PC-3 (cell line): ENCODE measurements at regions not wholly inside any gene's neighbourhood (a gene's known extent, or its start where the extent isn't known, plus 50 kb on each side); places are given as distances from the start of the nearest gene placed in this dataset.

ENCODE experiments used
- EZH2 ChIP-seq: fragments of 300-600 bp; sonication (generic); IDR thresholded peaks from one replicate; pipeline ENCODE4 v1.6.1; 2017; ENCODE audit warnings: antibody characterized with exemption, mild to moderate bottlenecking, low read length; ENCODE audit not compliant: unreplicated experiment
- TF ChIP-seq, protein P1 (sequence below): fragments of 300-600 bp; sonication (generic); conservative IDR thresholded peaks from 2 replicates; pipeline ENCODE4 v1.5.1; 2017; ENCODE audit warnings: antibody characterized with exemption, low read depth, mild to moderate bottlenecking, low read length

DNA sequence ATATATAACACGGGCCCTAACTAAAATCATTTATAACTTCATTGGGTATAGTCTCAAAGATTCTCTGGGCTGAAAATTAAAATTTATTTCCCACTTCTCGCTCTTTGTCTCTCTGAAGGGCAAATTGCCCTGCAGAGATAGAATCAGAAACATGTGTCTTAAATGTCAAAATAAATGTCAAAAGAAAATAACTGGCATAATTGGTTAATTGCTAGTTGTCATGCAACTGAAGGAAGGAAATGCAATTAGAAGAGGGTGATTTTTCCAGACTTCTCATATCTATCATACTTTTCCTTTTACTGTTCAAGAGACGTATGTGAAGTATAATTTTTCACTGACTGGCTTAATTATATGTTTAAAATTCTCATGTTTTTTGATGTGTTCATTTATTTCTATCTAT lies 80.3 kb upstream of the HMGCLL1 start:
- no peak for TF ChIP-seq EZH2
- TF ChIP-seq, protein P1, sequence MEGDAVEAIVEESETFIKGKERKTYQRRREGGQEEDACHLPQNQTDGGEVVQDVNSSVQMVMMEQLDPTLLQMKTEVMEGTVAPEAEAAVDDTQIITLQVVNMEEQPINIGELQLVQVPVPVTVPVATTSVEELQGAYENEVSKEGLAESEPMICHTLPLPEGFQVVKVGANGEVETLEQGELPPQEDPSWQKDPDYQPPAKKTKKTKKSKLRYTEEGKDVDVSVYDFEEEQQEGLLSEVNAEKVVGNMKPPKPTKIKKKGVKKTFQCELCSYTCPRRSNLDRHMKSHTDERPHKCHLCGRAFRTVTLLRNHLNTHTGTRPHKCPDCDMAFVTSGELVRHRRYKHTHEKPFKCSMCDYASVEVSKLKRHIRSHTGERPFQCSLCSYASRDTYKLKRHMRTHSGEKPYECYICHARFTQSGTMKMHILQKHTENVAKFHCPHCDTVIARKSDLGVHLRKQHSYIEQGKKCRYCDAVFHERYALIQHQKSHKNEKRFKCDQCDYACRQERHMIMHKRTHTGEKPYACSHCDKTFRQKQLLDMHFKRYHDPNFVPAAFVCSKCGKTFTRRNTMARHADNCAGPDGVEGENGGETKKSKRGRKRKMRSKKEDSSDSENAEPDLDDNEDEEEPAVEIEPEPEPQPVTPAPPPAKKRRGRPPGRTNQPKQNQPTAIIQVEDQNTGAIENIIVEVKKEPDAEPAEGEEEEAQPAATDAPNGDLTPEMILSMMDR: no peak
